KMS-11 (cell line): ENCODE measurements at regions not wholly inside any gene's neighbourhood (a gene's known extent, or its start where the extent isn't known, plus 50 kb on each side); places are given as distances from the start of the nearest gene placed in this dataset.

Experiments used
- H2AFZ ChIP-seq: fragments of 200-600 bp; sonication (generic); 2 replicates; pipeline ENCODE4 v1.6.1; 2016; ENCODE audit warnings: antibody characterized with exemption, mixed run types, low read depth
- H3K27ac ChIP-seq: fragments of 200-600 bp; sonication (generic); 2 replicates; pipeline ENCODE4 v1.6.1; 2016; ENCODE audit warnings: mild to moderate bottlenecking, mixed run types
- H3K27me3 ChIP-seq: fragments of 200-600 bp; sonication (generic); 2 replicates; pipeline ENCODE4 v1.6.1; 2017; ENCODE audit warnings: mild to moderate bottlenecking, low read depth, mixed run types, moderate library complexity; ENCODE audit not compliant: insufficient read depth
- H3K36me3 ChIP-seq: fragments of 200-600 bp; sonication (generic); 2 replicates; pipeline ENCODE4 v1.6.1; 2017; ENCODE audit warnings: mild to moderate bottlenecking, mixed run types; ENCODE audit not compliant: insufficient read depth
- H3K4me1 ChIP-seq: fragments of 200-600 bp; sonication (generic); 2 replicates; pipeline ENCODE4 v1.6.1; 2016; ENCODE audit warnings: mild to moderate bottlenecking, low read depth, mixed run types; ENCODE audit not compliant: poor library complexity, severe bottlenecking
- H3K4me2 ChIP-seq: fragments of 200-600 bp; sonication (generic); 2 replicates; pipeline ENCODE4 v1.7.0; 2016; ENCODE audit warnings: mild to moderate bottlenecking, mixed run types
- H3K4me3 ChIP-seq: fragments of 200-600 bp; sonication (generic); IDR thresholded peaks from 2 replicates; pipeline ENCODE4 v1.6.1; 2017; ENCODE audit warnings: low read depth, low read length, mixed read lengths; ENCODE audit not compliant: insufficient read depth
- H3K79me2 ChIP-seq: fragments of 200-600 bp; sonication (generic); 2 replicates; pipeline ENCODE4 v1.6.1; 2016; ENCODE audit warnings: low read depth, mixed run types; ENCODE audit not compliant: insufficient read depth
- H3K9ac ChIP-seq: fragments of 200-600 bp; sonication (generic); 2 replicates; pipeline ENCODE4 v1.6.1; 2016; ENCODE audit warnings: mild to moderate bottlenecking, mixed run types
- H4K20me1 ChIP-seq: fragments of 200-600 bp; sonication (generic); 2 replicates; pipeline ENCODE4 v1.6.1; 2016; ENCODE audit warnings: mild to moderate bottlenecking, mixed run types; ENCODE audit not compliant: insufficient read depth
- TF ChIP-seq, protein P1 (sequence below): fragments of 200-600 bp; sonication (generic); conservative IDR thresholded peaks from 2 replicates; pipeline ENCODE4 v1.6.1; 2017; ENCODE audit warnings: low read depth, mild to moderate bottlenecking, antibody characterized with exemption, low read length, moderate library complexity, mixed read lengths

DNA sequence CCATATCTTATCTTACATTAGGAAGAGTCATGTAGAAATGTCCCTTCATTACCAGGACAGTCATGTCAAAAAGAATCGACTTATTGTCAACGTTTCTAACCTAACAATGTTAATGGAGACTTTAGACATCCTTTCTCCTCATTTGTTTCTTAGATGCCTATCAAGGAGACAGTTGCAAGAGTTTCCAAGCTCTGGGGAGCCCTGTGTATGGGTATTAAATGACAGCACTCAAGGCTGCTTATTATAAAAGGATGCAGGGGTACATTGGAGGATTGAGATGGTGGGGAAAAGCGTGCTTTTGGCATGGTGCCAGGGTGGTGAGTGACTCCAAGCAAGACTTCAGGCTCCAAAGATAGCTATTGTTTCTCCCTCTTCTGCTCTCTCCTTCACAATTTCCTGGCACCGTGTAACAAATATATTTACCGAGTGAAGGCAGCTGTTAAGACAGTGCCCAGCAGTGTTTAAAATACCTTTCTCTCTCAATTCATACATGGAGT, 461.3 kb upstream of the CLINT1 start:
- no peak overlapping the region for H2AFZ ChIP-seq
- H3K4me1 ChIP-seq = no peaks in the 10 kb centered on the region
- no peak overlapping the region for H3K27ac ChIP-seq
- H3K4me3 ChIP-seq = no peak overlapping the region
- TF ChIP-seq, protein P1, sequence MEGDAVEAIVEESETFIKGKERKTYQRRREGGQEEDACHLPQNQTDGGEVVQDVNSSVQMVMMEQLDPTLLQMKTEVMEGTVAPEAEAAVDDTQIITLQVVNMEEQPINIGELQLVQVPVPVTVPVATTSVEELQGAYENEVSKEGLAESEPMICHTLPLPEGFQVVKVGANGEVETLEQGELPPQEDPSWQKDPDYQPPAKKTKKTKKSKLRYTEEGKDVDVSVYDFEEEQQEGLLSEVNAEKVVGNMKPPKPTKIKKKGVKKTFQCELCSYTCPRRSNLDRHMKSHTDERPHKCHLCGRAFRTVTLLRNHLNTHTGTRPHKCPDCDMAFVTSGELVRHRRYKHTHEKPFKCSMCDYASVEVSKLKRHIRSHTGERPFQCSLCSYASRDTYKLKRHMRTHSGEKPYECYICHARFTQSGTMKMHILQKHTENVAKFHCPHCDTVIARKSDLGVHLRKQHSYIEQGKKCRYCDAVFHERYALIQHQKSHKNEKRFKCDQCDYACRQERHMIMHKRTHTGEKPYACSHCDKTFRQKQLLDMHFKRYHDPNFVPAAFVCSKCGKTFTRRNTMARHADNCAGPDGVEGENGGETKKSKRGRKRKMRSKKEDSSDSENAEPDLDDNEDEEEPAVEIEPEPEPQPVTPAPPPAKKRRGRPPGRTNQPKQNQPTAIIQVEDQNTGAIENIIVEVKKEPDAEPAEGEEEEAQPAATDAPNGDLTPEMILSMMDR = no peak
- H3K27me3 ChIP-seq = no peaks in the 10 kb centered on the region
- H3K4me2 ChIP-seq = no peak overlapping the region
- no peaks in the 10 kb centered on the region for H3K79me2 ChIP-seq
- H3K9ac ChIP-seq = no peak overlapping the region
- no peaks in the 10 kb centered on the region for H3K36me3 ChIP-seq
- H4K20me1 ChIP-seq = no peaks in the 10 kb centered on the region

DNA sequence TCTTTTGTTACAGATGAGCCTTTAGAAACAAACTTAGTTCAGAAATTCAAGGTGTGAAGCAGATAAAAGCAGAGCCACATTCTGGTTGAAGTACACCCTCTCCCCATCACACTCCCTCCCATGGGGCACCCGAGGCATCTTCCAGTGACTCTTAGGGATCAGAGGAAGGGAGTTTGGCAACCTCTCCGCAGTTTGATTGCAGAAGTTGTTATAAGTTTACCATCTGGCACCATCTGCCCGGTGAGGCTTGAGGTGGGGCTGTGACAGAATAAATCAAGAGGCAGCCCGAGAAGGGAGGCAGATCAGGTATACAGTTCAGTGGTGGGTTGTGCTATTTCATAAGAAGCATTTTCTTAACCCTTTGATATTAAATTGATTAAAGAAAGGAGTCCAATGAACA, 458.6 kb upstream of the CLINT1 start:
- H3K4me3 ChIP-seq = no peak overlapping the region
- H3K36me3 ChIP-seq = no peaks in the 10 kb centered on the region
- H4K20me1 ChIP-seq = no peaks in the 10 kb centered on the region
- no peaks in the 10 kb centered on the region for H3K79me2 ChIP-seq
- H3K27ac ChIP-seq = no peak overlapping the region
- no peak overlapping the region for H2AFZ ChIP-seq
- H3K27me3 ChIP-seq = no peaks in the 10 kb centered on the region
- no peaks in the 10 kb centered on the region for H3K4me1 ChIP-seq
- no peak overlapping the region for H3K4me2 ChIP-seq
- TF ChIP-seq, protein P1 = no peak
- H3K9ac ChIP-seq = no peak overlapping the region

DNA sequence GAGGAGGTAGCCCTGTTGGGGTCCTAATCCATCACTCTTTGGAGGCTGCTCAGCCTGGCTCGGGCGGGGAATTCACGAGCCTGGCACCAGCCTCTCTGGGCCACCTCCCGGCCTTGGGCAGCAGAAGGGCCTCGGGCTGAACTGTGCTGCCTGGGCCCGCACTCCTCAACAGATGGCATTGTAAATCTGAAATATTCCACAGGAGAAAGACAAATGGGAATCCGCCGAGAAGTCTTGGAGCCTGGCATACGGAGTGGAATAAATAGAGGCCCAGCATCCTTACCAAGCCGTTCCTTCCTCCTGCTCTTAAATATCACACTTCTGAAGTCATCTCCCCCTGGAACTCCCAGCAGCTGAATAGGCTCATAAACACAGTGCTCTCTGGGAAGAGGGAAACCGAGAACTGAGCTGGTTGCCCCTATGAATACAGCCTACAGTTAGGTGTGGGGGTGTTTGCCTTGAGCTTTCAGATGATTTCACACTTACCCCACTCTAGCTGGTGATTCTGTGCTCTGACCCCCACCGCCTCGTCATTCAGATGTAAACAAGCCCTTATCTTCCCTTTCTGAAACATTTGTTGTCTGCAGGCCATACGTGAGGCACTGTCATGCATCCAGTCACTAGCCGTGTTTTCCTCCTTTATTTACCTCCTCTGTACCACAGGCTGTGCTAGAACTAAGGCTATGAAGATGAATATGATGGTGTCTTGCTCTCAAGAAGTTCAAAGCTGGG, 455.0 kb upstream of the CLINT1 start:
- Histone ChIP-seq H3K27ac (no peak overlapping the region), H3K4me1 (no peaks in the 10 kb centered on the region), H2AFZ (no peak overlapping the region), H3K79me2 (no peaks in the 10 kb centered on the region), H3K36me3 (no peaks in the 10 kb centered on the region), H3K4me2 (no peak overlapping the region), H3K27me3 (no peaks in the 10 kb centered on the region), H3K4me3 (no peak overlapping the region), H3K9ac (no peak overlapping the region), H4K20me1 (no peaks in the 10 kb centered on the region)
- TF ChIP-seq, protein P1 = no peak

DNA sequence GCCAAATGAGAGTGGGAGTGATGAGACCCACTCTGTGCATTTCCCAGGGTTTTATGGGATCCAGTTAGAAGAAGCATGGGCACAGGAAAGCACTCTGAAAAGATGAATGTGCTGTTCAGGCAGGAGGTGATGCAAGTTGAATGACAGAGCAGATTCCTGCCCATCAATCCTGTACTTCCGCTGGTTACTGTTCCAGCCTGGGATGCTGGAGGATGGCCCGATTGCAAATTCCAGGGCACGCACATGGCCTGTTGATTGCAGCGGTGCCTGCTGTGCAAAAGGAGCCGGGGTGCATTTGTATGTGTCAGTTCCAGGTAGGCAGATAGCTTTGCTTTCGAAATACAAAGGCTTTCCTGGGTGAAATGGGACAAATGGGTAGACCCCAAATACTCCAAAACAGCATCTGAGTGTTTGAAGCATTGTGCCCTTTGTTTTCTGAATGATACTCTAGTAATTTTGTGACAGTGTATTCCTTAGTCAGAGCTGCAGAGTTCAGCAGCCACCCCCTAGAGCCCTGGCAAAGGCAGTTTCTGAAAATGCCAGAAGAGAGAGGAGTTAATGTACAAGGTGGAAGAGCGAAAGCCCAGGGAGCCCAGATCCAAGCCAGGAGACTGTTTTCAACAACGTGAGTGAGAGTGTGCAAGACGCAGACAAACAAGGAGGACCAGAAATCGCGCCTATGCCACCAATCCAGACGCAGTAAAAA, 454.2 kb upstream of the CLINT1 start:
- H3K4me1 ChIP-seq = no peaks in the 10 kb centered on the region
- no peak overlapping the region for H2AFZ ChIP-seq
- H3K4me2 ChIP-seq = no peak overlapping the region
- H3K27me3 ChIP-seq = no peaks in the 10 kb centered on the region
- no peak overlapping the region for H3K27ac ChIP-seq
- H3K4me3 ChIP-seq = no peak overlapping the region
- H3K36me3 ChIP-seq = no peaks in the 10 kb centered on the region
- no peaks in the 10 kb centered on the region for H3K79me2 ChIP-seq
- TF ChIP-seq, protein P1 = no peak
- H3K9ac ChIP-seq = no peak overlapping the region
- no peaks in the 10 kb centered on the region for H4K20me1 ChIP-seq
